GM12801 (cell line): ENCODE measurements at regions not wholly inside any gene's neighbourhood (a gene's known extent, or its start where the extent isn't known, plus 50 kb on each side); places are given as distances from the start of the nearest gene placed in this dataset.

Source experiments
- TF ChIP-seq, protein P1 (sequence below): IDR thresholded peaks from one replicate; pipeline ENCODE4 v1.5.1; 2011; ENCODE audit warnings: control low read depth; ENCODE audit not compliant: insufficient read length; ENCODE audit errors: extremely low read depth

DNA sequence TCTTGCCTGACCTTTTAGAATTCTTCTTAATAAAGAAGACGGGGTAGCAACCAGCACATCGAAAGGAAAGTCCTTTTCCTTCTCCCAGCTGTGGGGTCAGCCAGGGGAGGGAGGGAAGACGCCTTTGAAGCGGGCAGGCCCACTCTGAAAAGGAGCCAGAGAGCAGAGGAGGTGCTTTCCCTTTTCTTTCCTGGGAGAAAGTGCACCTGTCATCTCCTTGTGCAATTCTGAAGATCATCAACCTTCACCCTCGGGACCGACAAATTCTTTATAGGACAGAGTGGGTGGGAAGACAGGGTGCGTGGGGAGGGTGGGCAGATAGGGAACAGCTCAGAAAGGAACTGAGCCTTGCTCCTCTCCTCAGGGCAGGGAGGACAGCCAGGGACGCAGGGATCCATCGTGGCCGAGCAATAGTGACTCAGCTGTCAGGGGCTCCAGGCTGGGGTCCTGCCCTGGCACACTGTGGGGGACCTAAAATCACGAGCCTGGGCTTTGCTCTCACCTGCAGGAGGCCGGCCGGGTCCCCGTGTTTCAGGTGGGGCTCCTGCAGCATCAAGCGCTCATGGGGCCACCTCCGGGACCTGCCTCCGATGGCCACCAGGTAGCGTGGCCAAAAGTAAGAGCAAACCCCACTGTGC is 141.0 kb downstream of the OLFM1 start:
- TF ChIP-seq, protein P1, sequence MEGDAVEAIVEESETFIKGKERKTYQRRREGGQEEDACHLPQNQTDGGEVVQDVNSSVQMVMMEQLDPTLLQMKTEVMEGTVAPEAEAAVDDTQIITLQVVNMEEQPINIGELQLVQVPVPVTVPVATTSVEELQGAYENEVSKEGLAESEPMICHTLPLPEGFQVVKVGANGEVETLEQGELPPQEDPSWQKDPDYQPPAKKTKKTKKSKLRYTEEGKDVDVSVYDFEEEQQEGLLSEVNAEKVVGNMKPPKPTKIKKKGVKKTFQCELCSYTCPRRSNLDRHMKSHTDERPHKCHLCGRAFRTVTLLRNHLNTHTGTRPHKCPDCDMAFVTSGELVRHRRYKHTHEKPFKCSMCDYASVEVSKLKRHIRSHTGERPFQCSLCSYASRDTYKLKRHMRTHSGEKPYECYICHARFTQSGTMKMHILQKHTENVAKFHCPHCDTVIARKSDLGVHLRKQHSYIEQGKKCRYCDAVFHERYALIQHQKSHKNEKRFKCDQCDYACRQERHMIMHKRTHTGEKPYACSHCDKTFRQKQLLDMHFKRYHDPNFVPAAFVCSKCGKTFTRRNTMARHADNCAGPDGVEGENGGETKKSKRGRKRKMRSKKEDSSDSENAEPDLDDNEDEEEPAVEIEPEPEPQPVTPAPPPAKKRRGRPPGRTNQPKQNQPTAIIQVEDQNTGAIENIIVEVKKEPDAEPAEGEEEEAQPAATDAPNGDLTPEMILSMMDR: no peak

DNA sequence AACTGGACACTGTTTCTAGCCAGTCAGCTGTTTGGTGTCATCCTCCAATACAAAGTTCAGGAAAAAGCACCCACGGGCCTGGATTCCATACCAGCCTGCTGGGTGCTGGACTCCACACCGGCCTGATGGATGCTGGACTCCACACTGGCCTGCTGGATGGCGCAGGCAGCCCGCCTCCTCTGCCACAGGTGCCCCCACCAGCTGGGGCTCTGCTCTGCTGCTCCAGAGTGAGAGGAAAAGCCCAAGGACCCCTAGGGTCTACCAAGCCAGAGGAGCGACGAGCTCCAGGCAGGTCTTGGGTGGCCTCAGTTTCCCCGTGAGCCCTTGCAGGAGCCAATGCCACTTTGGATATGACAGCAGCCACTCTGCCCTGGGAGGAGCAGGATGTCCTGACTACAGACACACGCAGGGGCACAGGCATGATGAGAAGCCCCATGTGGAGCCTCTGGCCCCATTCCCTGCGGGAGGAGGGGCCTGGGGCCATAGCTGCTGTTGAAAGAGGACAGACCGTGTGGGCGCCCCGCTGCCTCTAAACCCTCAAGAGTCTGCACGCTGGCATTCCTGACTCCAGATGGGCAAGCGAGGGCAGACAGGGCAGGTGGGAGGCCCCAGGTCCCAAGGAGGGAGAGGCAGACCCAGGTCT is 141.6 kb downstream of the OLFM1 start:
- TF ChIP-seq, protein P1: no peak

DNA sequence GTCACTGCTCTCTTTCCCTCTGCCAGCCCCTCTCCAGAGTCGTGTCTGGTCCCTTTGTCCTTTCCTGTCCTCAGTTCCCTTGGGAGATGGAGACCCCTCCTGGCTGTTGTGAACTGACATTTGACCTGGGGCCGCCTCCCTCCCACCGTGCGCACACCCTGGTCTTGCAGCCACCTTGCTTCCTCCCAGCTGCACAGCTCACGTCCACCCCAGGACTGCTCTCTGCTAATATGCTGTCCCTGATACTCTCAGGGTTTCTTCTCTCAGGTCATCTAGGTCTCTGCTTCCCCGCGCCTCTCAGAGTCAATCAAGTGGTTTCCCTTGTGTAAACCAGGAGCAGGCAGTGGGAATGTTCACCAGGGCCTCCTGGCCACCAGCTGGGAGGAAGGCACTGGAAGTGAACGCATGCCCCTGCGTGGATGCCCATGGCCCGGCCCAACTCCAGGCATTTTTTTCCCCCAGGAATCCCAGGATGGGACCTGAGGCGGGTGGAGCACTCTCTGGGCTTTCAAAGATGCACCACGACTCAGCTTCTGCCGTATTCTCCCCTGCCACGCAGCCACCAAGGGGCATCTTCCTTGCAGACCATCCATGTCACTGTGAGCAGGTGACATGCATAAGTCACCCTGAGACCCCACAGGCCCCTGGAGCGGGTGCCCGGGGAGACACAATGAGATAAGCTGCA is 142.4 kb downstream of the OLFM1 start:
- TF ChIP-seq, protein P1: no peak

DNA sequence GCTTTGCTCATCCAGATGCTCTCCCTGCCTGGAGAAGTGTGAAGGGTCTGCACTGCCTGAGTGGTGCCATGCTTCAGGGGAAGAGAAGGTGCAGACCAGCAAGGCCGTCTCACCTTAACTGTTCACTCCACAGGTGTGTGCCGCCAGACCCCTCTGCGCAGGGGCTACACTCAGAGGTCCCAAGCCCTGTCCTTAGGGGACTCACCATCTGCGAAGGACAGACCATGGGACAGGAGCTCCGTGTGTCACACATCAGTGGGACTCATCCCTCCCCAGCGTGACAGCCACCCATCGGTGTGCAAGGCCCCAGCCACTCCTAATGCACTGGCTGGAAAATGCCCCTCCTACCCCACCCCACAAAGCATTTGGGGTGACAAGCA is 142.9 kb downstream of the OLFM1 start:
- TF ChIP-seq, protein P1: no peak

DNA sequence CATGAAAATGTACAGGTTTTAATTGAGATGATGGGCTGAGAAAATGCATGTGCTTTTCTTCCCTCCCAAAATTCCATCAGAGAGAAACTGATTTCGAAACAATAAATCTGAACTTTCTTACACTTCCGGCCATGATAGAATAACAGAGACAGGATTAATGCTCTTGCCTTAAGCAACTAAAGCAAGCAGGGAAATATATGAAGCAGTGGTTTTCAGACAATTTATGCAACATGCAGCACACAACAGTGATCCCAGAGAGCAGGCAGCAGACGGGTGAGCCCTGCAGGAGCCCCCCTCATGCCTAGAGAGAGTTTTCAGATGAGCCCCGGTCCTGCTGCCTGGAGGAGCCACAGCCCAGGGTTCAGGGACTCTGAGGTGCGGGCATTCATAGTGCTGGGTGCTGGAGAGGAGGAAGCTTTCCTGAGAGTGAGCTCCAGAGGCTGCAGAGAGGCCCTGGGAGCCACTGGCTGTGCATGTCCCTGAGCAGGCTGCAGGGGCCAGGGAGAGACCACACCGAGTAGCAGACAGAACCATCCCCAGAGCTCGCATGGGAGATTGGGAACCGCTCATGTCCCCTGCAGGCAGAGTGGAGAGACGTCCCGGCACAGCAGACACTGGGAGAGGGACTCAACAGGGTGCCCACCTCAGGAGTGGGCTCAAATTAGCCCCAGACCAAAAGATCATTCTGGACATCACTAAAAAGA is 143.5 kb downstream of the OLFM1 start:
- TF ChIP-seq, protein P1: no peak

DNA sequence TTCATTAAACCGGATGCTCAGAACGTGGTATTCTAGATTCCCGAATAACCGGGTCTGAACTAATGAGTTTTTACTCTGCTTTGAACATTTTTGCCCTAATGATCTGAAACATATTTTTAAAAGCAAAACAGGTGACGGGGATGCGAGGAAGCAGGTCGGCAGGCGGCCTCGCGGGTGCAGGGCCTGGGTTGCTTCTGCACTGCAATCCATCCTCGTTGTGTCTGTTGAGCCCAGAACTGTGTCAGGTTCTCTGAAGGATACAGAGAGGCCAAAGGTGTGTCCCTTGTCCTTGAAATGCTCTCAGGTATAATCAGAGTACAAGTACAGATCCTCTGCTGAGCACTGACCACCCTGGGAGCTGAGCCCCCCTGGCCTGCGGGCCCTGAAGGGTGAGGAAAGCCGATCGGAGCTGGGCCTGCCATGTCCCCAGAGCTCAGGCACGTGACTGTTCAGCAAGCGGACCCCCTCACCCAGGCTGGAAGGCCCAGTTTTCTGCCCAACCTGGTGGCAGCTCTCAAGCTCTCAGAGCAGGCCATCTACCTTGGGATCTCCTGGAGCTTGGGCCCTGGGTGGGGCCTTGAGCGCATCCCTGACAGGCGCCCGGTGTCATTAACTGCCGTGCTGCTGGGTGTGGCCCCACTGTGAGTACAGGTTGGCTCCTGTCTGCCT is 151.8 kb downstream of the OLFM1 start:
- TF ChIP-seq, protein P1: no peak

DNA sequence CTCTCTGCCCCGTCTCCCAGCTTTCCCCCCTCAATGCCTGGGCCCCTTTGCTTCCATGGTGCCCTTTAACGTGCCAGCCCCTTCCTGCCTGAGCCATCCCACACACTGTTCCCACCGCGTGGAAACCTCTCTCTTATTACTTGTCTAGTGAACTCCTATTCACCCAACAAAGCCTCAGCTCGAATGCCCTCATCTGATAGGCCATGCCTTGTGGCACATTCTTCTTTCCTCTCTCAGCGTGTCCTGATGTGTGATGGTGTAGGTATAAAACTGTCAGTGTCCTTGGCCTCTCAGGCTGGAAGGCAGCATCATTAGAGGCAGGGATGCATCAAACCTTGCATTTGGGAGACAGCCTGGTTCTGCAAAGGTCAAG is 152.3 kb downstream of the OLFM1 start:
- TF ChIP-seq, protein P1: no peak
